PFSK-1 (cell line): ENCODE measurements at regions not wholly inside any gene's neighbourhood (a gene's known extent, or its start where the extent isn't known, plus 50 kb on each side); places are given as distances from the start of the nearest gene placed in this dataset.

ENCODE experiments used
- FOXP2 ChIP-seq: optimal IDR thresholded peaks from 2 replicates; pipeline ENCODE3; 2011; ENCODE audit warnings: borderline replicate concordance, control low read depth, inconsistent platforms; ENCODE audit not compliant: insufficient read depth; ENCODE audit errors: extremely low read length, extremely low read depth
- POLR2AphosphoS5 ChIP-seq: IDR thresholded peaks from 2 replicates; pipeline ENCODE4 v1.6.1; 2012; ENCODE audit warnings: low read depth, mild to moderate bottlenecking, control low read depth, low read length, moderate library complexity
- REST ChIP-seq, 2 experiments: IDR thresholded peaks; 2 replicates each; pipeline versions ENCODE4 v1.6.1 to v1.8.0; 2011 to 2012; ENCODE audit warnings: low read depth in 2 of 2, low read length in 2 of 2, control low read depth in 1 of 2, inconsistent platforms in 1 of 2, mild to moderate bottlenecking in 1 of 2, moderate library complexity in 1 of 2; ENCODE audit not compliant: insufficient read depth in 1 of 2
- SIN3A ChIP-seq: IDR thresholded peaks from 2 replicates; pipeline ENCODE4 v1.6.1; 2012; ENCODE audit warnings: mild to moderate bottlenecking, low read length, moderate library complexity, borderline replicate concordance; ENCODE audit not compliant: insufficient read depth
- TAF1 ChIP-seq: IDR thresholded peaks from 2 replicates; pipeline ENCODE4 v1.6.1; 2012; ENCODE audit warnings: low read length, control low read depth, borderline replicate concordance; ENCODE audit not compliant: insufficient read depth

- TF ChIP-seq SIN3A (no peak), REST (IDR thresholded peaks at IDR 0.05; ENCODE audit: insufficient read depth in 1 of 2, low read depth in 2 of 2, low read length in 2 of 2) (no peak), FOXP2 (no peak), POLR2AphosphoS5 (no peak), TAF1 (no peak)
These were observed 52.3 kb upstream of the ENPP6 start for GRCh38 chr4:184269879-184270430.

GRCh38 chr4:184268584-184269160 lies 51.0 kb upstream of the ENPP6 start:
- TF ChIP-seq TAF1 (no peak), REST (IDR thresholded peaks at IDR 0.05; ENCODE audit: insufficient read depth in 1 of 2, low read depth in 2 of 2, low read length in 2 of 2) (no peak), SIN3A (no peak), POLR2AphosphoS5 (no peak), FOXP2 (no peak)

- TF ChIP-seq FOXP2 (no peak), TAF1 (no peak), POLR2AphosphoS5 (no peak), SIN3A (no peak), REST (IDR thresholded peaks at IDR 0.05; ENCODE audit: insufficient read depth in 1 of 2, low read depth in 2 of 2, low read length in 2 of 2) (no peak)
These were observed 50.3 kb upstream of the ENPP6 start for GRCh38 chr4:184267673-184268583.
